ENCODE measurements at regions not wholly inside any gene's neighbourhood (a gene's known extent, or its start where the extent isn't known, plus 50 kb on each side); places are given as distances from the start of the nearest gene placed in this dataset.
"Not testable (repeated sequence)": the region's sequence is repeated elsewhere in the genome, so short reads cannot be mapped to it uniquely, and the experiment has no call there.

GRCh38 chr4:184280591-184281071 lies 63.0 kb upstream of the ENPP6 start:
- no peak for TF ChIP-seq POLR2A (IDR thresholded peaks at IDR 0.05; ENCODE audit: low read depth, low read length)
- FAIRE-seq (no peak), DNase-seq (ENCODE audit: insufficient read length, low spot score) (no peak)

DNA sequence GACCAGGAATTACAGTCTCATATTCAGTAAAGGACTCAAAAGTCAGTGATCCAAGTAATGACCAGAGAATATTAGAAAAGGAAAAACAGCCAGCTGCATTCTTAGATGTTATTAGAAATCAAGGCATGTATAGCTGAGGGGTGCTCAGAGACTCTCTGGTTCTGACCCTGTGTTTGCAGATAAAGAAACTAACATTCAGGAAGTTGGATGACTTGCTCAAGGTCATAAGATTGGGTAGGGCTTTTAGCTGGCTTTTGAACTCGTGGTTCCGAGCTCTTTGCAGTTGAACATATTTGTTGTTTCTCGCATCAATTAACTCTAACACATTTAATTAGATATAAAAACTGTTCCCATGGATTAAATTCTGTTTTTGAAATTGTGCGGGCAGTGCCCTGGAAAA lies 62.5 kb upstream of the ENPP6 start:
- TF ChIP-seq POLR2A (IDR thresholded peaks at IDR 0.05; ENCODE audit: low read depth, low read length), result no peak
- no peak for DNase-seq (ENCODE audit: insufficient read length, low spot score)
- no peak for FAIRE-seq

DNA sequence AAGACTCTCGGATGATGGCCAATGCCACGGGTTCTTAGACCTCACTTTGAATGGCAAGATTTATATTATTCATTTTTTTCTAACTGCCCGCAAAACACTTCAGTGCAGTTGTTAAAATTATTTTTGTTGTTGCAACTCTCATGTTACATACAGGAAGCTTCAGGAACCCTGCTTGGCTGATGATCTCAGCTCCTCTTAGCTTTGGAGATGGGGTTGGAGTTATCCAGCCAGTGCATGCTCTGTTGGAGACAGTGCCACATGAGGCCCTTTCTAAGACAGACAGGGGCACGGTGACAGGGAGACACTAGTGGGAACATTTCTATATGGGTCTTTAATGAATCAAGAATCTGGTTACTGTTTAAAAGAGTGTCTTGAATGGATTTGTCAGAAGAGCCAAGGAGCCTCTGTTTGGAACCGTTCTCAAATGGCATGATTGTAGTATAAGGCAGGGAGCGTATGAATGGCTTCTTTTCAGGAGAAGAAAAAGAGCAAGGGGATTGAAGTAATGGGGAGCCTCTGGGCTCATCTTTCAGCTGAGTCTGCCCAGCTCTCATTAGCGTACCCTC lies 61.9 kb upstream of the ENPP6 start:
- TF ChIP-seq POLR2A (IDR thresholded peaks at IDR 0.05; ENCODE audit: low read depth, low read length), result no peak
- FAIRE-seq (no peak), DNase-seq (ENCODE audit: insufficient read length, low spot score) (no peak)

- DNase-seq (ENCODE audit: insufficient read length, low spot score); FAIRE-seq: not testable (repeated sequence)
These were observed 60.1 kb upstream of the ENPP6 start for GRCh38 chr4:184277769-184278168.

- not testable (repeated sequence) for DNase-seq (ENCODE audit: insufficient read length, low spot score); FAIRE-seq
These were observed 59.3 kb upstream of the ENPP6 start for GRCh38 chr4:184277010-184277409.

DNA sequence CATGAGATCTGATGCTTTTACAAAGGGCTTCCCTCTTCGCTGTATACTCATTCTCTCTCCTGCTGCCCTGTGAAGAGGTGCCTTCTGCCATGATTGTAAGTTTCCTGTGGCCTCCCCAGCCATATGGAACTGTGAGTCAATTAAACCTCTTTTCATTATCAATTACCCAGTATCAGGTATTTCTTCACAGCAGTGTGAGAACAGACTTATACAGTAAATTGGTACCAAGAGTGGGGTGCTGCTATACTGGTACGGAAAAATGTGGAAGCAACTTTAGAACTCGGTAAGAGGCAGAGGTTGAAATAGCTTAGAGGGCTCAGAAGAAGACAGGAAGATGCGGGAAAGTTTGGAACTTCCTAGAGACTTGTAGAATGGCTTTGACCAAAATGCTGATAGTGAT lies 58.7 kb upstream of the ENPP6 start:
- FAIRE-seq; DNase-seq (ENCODE audit: insufficient read length, low spot score): not testable (repeated sequence)

DNA sequence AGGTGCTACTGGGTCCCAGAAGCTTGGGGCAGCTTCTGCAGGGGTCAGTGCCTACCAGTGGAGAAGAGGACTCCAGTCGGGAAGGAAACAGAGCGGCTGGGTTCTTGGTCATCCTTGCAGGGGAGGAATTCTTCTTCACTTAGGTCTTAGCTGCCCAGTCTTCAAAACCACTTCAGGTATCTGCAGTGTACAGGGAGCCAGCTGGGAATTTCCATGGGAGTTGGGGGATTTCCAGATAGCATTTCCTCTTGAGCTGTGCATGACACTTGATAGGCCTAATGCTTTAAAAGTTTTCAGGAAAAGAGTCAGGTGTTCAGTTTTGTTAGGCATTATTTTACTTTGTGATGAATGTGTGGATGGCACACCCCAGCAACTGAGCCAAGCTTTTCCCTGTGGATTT lies 58.1 kb upstream of the ENPP6 start:
- TF ChIP-seq POLR2A (IDR thresholded peaks at IDR 0.05; ENCODE audit: low read depth, low read length), result no peak
- FAIRE-seq, result no peak
- no peak for DNase-seq (ENCODE audit: insufficient read length, low spot score)

GRCh38 chr4:184274286-184274951 lies 56.7 kb upstream of the ENPP6 start:
- FAIRE-seq (no peak), DNase-seq (ENCODE audit: insufficient read length, low spot score) (no peak)
- no peak for TF ChIP-seq POLR2A (IDR thresholded peaks at IDR 0.05; ENCODE audit: low read depth, low read length)

DNA sequence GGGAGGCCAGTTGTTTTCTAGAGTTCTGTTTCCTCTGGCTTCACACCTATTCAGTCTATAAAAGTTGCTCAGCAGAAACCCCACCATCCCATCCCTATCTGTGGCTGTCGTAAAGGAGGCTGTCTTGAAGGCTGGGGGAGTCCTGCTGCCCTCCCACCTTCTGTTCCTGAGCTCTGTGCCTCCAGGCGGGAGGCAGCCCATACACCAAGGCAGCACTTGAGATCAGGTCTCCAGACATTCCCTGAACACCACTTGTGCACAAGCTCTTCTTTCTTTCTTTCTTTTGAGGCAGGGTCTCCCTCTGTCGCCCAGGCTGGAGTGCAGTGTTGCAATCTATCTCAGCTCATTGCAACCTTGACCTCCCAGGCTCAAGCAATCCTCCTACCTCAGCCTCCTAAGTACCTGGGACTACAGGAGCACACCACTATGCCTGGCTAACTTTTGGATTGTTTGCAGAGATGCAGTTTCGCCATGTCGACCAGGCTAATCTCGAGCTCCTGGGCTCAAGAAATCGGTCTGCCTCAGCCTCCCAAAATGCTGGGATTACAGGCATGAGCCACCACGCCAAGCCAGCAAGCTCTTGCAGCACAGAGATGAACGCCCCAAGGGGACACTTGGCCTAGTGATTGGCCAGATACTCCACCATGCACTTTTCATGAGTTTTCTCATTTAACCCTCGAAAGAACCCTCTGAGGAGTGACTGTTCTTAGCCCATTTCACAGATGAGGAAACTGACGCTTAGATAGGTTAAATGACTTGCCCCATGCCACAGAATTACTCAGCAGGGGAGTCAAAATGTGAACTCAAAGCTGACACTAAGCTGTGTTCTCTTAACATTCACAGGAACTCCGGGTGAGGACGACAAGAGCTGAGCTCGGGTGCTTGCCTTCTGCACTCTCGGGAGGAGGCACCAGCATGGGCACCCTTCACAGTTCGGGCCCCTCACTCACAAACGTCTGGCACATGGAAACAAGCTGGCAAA lies 55.8 kb upstream of the ENPP6 start:
- FAIRE-seq, result no peak
- no peak for DNase-seq (ENCODE audit: insufficient read length, low spot score)
- no peak for TF ChIP-seq POLR2A (IDR thresholded peaks at IDR 0.05; ENCODE audit: low read depth, low read length)

DNA sequence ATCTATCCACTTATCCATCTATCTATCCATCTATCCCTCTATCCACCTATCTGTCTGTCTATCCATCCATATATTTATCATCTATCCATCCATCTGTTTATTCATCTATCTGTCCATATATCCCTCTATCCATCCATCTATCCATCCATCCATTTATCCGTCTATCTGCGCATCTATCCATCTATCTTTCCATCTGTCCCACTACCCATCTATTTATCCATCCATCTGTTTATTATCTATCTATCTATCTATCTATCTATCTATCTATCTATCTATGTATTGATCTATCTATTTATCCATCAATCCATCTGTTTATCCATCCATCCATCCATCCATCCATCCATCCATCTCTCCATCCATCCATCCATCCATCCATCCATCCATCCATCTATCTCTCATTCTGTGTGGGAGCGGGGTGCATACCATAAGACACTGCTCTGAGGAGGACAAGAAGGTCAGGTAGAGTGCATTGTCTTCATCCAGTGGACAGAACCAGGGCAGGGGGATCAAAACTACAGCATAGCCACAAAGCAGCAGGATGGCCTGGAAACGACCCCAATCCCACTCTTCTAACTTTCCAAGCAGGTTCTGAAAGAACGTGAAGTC lies 53.2 kb upstream of the ENPP6 start:
- no peak for TF ChIP-seq POLR2A (IDR thresholded peaks at IDR 0.05; ENCODE audit: low read depth, low read length)
- FAIRE-seq (no peak), DNase-seq (ENCODE audit: insufficient read length, low spot score) (no peak)

DNA sequence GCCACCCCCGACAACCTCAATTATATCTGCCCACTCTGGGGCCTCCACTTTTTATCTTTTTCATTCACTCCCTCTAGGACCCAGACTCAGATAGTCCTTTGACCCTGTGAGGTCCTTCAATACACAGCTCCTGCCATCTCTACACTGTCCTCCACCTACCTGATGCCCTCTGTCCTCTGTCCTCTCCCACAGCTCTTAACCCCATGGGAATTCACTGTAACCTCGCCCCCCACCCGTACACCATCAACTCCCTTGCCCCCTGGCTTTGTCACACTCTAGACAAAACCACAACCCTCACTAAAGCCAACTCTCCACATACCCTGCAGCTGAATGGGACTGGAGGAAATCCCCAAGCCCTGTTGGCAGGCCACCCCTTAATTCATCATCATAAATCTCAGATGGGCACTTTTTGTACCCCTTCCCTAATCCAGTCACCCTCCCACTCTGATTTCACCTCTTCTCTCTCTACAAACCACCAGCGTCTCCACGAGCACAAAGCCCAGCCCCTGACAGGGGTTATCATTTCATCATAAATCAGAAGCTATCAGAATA lies 52.3 kb upstream of the ENPP6 start:
- FAIRE-seq, result no peak
- no peak for TF ChIP-seq POLR2A (IDR thresholded peaks at IDR 0.05; ENCODE audit: low read depth, low read length)

GRCh38 chr4:184268584-184269160 lies 51.0 kb upstream of the ENPP6 start:
- FAIRE-seq (no peak), DNase-seq (ENCODE audit: insufficient read length, low spot score) (no peak)
- no peak for TF ChIP-seq POLR2A (IDR thresholded peaks at IDR 0.05; ENCODE audit: low read depth, low read length)

More for the DNA sequence above, 52.3 kb upstream of the ENPP6 start:
- DNase-seq (ENCODE audit: insufficient read length, low spot score), result no peak
